TTC549 (cell line): ENCODE measurements at regions not wholly inside any gene's neighbourhood (a gene's known extent, or its start where the extent isn't known, plus 50 kb on each side); places are given as distances from the start of the nearest gene placed in this dataset.
"Not testable (repeated sequence)": the region's sequence is repeated elsewhere in the genome, so short reads cannot be mapped to it uniquely, and the experiment has no call there.

Source experiments
- FAIRE-seq: peaks from 2 replicates; lab custom pipeline; 2012; peaks lifted over from hg19 to GRCh38; lab: Jason Lieb, UNC

- FAIRE-seq: no peak
Observed at GRCh38 chr11:96520939-96521338, 131.1 kb downstream of the JRKL start.

GRCh38 chr11:96523656-96524055 is 133.8 kb downstream of the JRKL start:
- no peak for FAIRE-seq

GRCh38 chr11:96524475-96524874 is 134.7 kb downstream of the JRKL start:
- no peak for FAIRE-seq

GRCh38 chr11:96530473-96530872 is 140.7 kb downstream of the JRKL start:
- no peak for FAIRE-seq

- no peak for FAIRE-seq
Observed at GRCh38 chr11:96538104-96538503, 148.3 kb downstream of the JRKL start.

GRCh38 chr11:96538622-96539021 is 148.8 kb downstream of the JRKL start:
- FAIRE-seq: no peak

GRCh38 chr11:96540875-96541274 is 151.1 kb downstream of the JRKL start:
- no peak for FAIRE-seq

GRCh38 chr11:96543177-96543576 is 153.4 kb downstream of the JRKL start:
- FAIRE-seq: no peak

GRCh38 chr11:96545192-96545591 is 155.4 kb downstream of the JRKL start:
- FAIRE-seq: not testable (repeated sequence)

GRCh38 chr11:96551136-96551535 is 161.3 kb downstream of the JRKL start:
- no peak for FAIRE-seq

GRCh38 chr11:96554236-96554820 is 164.5 kb downstream of the JRKL start:
- FAIRE-seq: no peak

- FAIRE-seq: not testable (repeated sequence)
Observed at GRCh38 chr11:96555826-96556225, 166.0 kb downstream of the JRKL start.

- FAIRE-seq: not testable (repeated sequence)
Observed at GRCh38 chr11:96560727-96561126, 170.9 kb downstream of the JRKL start.

GRCh38 chr11:96567176-96567575 is 177.4 kb downstream of the JRKL start:
- FAIRE-seq: no peak

- no peak for FAIRE-seq
Observed at GRCh38 chr11:96567667-96568066, 177.9 kb downstream of the JRKL start.

GRCh38 chr11:96576383-96576782 is 186.6 kb downstream of the JRKL start:
- no peak for FAIRE-seq

GRCh38 chr11:96578379-96578778 is 188.6 kb downstream of the JRKL start:
- FAIRE-seq: no peak

- no peak for FAIRE-seq
Observed at GRCh38 chr11:96579656-96580055, 189.8 kb downstream of the JRKL start.

GRCh38 chr11:96580476-96581040 is 190.7 kb downstream of the JRKL start:
- no peak for FAIRE-seq

GRCh38 chr11:96585944-96586880 is 196.4 kb downstream of the JRKL start:
- FAIRE-seq: not testable (repeated sequence)

GRCh38 chr11:96588793-96589192 is 199.0 kb downstream of the JRKL start:
- not testable (repeated sequence) for FAIRE-seq

GRCh38 chr11:96595011-96595410 is 205.2 kb downstream of the JRKL start:
- no peak for FAIRE-seq

GRCh38 chr11:96607864-96608558 is 218.2 kb downstream of the JRKL start:
- no peak for FAIRE-seq
